HT1080 (cell line): ENCODE measurements at regions not wholly inside any gene's neighbourhood (a gene's known extent, or its start where the extent isn't known, plus 50 kb on each side); places are given as distances from the start of the nearest gene placed in this dataset.

Source experiments
- DNase-seq: peaks from one replicate; pipeline ENCODE4 v3.0.0-alpha.2; 2015; ENCODE audit warnings: low read depth

- DNase-seq = no peak
Observed at GRCh38 chr20:55783381-55783780, 221.9 kb downstream of the CBLN4 start.

- DNase-seq = no peak
Observed at GRCh38 chr20:55782912-55783253, 222.4 kb downstream of the CBLN4 start.

- DNase-seq = no peak
Observed at GRCh38 chr20:55782224-55782911, 223.0 kb downstream of the CBLN4 start.

- DNase-seq = no peak
Observed at GRCh38 chr20:55778796-55779195, 226.5 kb downstream of the CBLN4 start.

- DNase-seq = no peak
Observed at GRCh38 chr20:55777641-55778040, 227.7 kb downstream of the CBLN4 start.

GRCh38 chr20:55776176-55776575, 229.1 kb downstream of the CBLN4 start:
- no peak for DNase-seq

GRCh38 chr20:55774628-55775027, 230.7 kb downstream of the CBLN4 start:
- DNase-seq = no peak

GRCh38 chr20:55761797-55762196, 243.5 kb downstream of the CBLN4 start:
- DNase-seq = no peak

- DNase-seq = no peak
Observed at GRCh38 chr20:55761100-55761499, 244.2 kb downstream of the CBLN4 start.

- no peak for DNase-seq
Observed at GRCh38 chr20:55760586-55760985, 244.7 kb downstream of the CBLN4 start.

GRCh38 chr20:55755861-55756260, 249.5 kb downstream of the CBLN4 start:
- no peak for DNase-seq

- DNase-seq = no peak
Observed at GRCh38 chr20:55755411-55755810, 249.9 kb downstream of the CBLN4 start.

- DNase-seq = no peak
Observed at GRCh38 chr20:55746723-55747122, 258.6 kb downstream of the CBLN4 start.

- DNase-seq = no peak
Observed at GRCh38 chr20:55745840-55746239, 259.5 kb downstream of the CBLN4 start.

GRCh38 chr20:55744896-55745295, 260.4 kb downstream of the CBLN4 start:
- DNase-seq = no peak

GRCh38 chr20:55741801-55742200, 263.5 kb downstream of the CBLN4 start:
- no peak for DNase-seq

- DNase-seq = no peak
Observed at GRCh38 chr20:55740076-55740475, 265.2 kb downstream of the CBLN4 start.

GRCh38 chr20:55730321-55730720, 275.0 kb downstream of the CBLN4 start:
- DNase-seq = no peak

- DNase-seq = no peak
Observed at GRCh38 chr20:55714736-55715135, 290.6 kb downstream of the CBLN4 start.

GRCh38 chr20:55714082-55714481, 291.2 kb downstream of the CBLN4 start:
- DNase-seq = no peak

GRCh38 chr20:55704458-55704857, 300.9 kb downstream of the CBLN4 start:
- DNase-seq = no peak

- no peak for DNase-seq
Observed at GRCh38 chr20:55701467-55701866, 303.9 kb downstream of the CBLN4 start.

- DNase-seq = no peak
Observed at GRCh38 chr20:55696520-55696919, 308.8 kb downstream of the CBLN4 start.

- DNase-seq = peak; percentile 16
Observed at GRCh38 chr20:55693641-55694040, 311.7 kb downstream of the CBLN4 start.
